ENCODE measurements at regions not wholly inside any gene's neighbourhood (a gene's known extent, or its start where the extent isn't known, plus 50 kb on each side); places are given as distances from the start of the nearest gene placed in this dataset.
"Not testable (repeated sequence)": the region's sequence is repeated elsewhere in the genome, so short reads cannot be mapped to it uniquely, and the experiment has no call there.

DNA sequence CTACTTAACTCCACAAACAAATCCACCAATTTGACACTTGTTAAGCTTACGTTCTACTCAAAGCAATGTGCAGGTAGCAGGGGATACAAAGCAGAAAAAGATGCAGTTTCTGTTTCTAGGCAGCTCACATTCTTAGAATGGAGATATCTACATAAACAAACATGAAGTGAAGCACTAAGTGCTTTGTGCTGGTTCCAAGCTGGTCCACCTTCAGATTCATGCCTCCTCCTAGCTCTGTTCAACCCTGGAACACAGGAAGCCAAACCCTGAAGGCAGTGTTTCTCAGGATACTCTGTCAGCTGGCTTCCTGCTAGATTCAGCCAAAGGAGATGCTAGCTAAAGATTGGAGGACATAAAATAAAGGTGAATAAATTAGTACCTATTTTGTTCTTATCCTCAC lies 55.3 kb upstream of the NOL4 start:
- no peak for FAIRE-seq
- DNase-seq (ENCODE audit: extremely low spot score, insufficient read length, low read depth) = no peak

DNA sequence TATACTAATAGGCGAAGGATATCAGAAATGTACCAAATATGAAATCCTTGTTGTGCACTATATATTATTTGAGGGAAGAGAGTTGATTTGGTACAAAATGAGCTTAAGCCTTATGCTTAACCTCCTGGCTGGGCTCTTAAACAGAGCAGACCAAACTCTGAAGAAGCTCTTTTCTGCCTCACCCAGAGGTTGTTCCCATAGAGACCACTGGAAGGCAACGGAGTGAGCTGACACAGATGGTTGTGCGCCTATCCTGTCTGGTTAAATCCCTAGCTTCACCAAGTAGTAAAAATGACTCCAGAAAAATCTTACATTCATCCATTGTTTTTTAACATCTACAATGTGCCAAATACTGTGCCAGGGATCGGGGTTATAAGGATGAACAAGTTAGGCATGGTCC lies 55.9 kb upstream of the NOL4 start:
- FAIRE-seq (no peak), DNase-seq (ENCODE audit: extremely low spot score, insufficient read length, low read depth) (no peak)

DNA sequence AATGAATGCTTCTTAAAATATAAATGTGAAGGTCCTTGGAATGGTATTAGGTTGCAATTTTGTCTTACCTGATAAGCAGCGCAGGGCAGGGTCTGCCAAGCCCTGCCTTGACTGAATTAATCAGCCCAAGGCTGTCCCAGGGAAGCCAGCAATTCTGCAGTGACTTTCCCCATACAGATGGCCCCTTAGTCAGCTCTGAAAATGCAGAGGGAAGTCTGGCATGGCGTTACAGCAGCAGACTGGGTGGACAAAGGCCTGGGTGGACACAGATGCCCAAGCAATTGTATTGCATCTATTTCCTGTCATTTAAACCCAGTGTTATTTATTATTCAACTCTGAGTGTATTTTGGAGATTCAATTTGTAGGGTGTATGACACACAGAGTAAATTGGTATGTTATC lies 56.6 kb upstream of the NOL4 start:
- no peak for FAIRE-seq
- no peak for DNase-seq (ENCODE audit: extremely low spot score, insufficient read length, low read depth)

DNA sequence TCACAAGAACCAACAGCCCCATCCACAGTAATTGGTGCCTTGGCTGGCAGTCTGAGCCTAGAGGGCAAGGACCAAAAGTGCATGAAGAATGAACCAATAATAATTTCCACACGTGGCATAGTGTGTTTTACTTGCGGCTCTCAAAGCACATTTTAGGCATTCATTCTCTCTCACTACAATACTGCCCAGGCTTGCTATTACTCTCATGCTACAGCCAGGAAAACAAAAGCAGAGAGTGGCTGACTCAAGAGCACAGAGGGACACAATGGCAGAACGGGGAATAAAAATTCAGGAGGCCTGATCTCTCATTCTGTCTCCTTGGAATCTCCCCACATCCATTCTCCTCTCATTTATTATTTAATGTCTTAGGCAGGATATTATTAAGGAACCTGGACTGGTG lies 57.0 kb upstream of the NOL4 start:
- DNase-seq (ENCODE audit: extremely low spot score, insufficient read length, low read depth) (no peak), FAIRE-seq (no peak)

DNA sequence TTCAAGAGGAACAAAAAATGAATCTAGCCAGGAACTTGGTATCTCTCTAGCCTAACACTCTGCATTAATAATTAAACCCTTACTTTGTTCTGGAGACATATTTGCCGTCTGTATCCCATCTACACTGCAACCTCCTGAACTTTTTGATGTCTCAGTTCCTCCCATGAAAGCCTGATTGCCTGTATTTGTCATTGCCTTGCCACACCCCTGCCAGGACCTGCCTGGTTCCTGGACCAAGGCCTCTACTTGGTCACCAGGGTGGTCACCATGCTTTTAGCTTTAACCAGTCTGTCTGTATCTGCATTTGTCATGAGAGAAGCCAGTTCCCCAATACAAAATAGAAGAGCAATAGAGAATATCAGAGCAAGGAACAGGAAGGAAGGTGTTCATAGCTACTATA lies 58.8 kb upstream of the NOL4 start:
- DNase-seq (ENCODE audit: extremely low spot score, insufficient read length, low read depth) = no peak
- no peak for FAIRE-seq

DNA sequence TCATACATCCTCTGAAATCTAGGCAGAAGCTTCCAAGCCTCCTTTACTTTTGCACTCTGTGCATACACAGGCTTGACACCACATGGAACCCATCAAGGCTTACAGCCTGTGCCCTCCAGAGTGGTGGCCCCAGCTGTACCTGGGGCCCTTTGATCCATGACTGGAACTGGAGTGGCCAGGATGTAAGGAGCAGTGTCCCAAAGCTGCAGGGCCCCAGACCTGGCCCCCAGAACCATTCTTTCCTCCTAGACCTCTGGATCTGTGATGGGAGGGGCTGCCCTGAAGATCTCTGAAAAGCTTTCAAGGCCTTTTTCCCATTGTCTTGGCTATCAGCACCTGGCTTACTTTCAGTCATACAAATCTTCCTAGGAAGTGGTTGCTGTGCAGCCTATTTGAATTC lies 63.1 kb upstream of the NOL4 start:
- DNase-seq (ENCODE audit: extremely low spot score, insufficient read length, low read depth) (no peak), FAIRE-seq (no peak)

DNA sequence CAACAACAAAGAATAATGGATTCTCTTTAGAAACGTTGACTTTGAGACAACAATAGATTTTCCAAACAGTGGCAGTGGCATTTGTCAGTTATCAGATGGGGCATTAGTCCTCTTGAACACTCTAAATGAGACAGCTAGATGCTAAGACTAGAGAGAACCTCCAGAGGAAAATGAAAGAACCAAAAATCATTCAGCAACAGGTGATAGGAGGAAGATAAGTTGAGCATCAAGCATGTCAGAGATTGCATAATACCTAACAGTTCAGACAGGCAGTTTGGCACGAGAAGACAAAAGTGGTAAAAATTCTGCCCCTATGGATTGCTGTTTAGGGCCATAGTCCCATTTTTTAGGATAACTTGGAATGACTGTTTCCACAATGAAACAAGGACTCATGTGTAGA lies 67.9 kb upstream of the NOL4 start:
- FAIRE-seq (no peak), DNase-seq (ENCODE audit: extremely low spot score, insufficient read length, low read depth) (no peak)

DNA sequence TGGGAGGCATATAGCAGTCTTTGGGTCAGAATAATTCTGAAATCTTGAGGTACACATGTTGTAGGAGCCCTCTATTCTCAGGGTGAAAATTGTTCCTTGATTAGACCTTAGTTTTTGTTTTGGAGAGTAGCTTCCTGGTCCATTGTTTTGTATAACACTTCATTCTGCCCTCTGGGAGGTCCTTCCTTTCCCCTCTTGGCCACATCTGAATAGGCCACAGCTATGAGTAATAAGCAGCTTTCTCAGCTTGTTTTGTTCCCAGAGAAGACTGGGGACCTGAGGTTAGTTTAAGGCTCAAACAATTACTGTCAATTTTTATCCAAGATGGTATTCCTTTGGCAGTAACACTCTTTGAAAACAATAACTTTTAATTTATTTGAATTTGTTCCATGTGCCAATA lies 72.6 kb upstream of the NOL4 start:
- no peak for FAIRE-seq
- DNase-seq (ENCODE audit: extremely low spot score, insufficient read length, low read depth) = no peak

DNA sequence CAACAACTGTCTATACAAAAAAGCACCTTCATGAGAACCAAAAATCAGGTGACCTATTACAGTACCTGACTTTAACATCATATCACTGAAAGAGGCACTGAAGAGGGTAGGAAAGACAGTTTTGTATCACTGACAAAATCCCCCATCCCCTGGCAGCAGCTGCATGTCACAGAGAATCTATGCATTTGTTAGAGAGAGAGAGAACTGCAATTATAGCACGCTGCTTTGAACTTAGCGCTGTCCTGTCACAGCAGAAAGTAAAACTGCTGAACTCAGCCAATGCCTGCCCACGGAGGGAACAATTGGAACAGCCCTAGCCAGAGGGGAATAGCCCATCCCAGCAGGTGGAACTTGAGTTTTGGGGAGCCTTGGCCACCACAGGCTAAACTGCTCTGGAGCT lies 75.1 kb upstream of the NOL4 start:
- FAIRE-seq = no peak
- no peak for DNase-seq (ENCODE audit: extremely low spot score, insufficient read length, low read depth)

DNA sequence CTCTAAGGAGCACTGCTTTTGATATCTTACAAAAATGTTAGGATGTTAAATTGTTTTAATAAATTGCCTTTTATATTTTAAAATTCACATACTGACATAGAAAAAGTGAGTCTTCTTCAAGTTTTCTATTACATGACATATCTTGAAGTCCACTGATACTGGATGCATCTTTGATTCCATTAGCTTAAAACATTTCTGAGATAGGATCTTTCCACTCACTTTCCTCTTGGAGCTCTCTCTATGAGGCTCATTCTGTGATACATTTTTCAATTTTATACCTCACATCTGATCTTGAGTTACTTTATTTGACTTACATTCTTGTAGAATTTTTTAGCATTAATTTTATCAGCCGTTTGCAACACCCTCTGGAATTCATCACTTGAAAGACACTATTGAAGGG lies 86.8 kb upstream of the NOL4 start:
- DNase-seq (ENCODE audit: extremely low spot score, insufficient read length, low read depth) (no peak), FAIRE-seq (no peak)

DNA sequence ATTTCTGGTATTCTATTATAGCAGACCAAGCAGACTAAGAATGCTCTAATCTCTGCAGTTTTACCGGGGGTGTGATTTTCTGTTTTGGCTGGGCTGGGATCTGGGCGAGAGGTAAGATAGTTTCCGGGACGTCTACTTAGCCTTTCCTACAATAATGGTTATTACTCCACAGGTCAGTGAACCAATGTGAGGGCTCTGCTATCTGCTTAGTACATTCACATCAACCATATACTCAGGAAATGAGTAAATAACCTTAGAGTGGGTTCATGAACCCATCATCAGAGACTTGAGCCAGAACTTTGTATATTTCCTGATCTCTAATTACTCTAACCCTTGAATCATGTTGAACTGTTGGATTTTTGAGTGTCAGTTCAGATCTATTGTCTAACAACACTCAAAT lies 90.1 kb upstream of the NOL4 start:
- no peak for DNase-seq (ENCODE audit: extremely low spot score, insufficient read length, low read depth)
- FAIRE-seq = no peak

DNA sequence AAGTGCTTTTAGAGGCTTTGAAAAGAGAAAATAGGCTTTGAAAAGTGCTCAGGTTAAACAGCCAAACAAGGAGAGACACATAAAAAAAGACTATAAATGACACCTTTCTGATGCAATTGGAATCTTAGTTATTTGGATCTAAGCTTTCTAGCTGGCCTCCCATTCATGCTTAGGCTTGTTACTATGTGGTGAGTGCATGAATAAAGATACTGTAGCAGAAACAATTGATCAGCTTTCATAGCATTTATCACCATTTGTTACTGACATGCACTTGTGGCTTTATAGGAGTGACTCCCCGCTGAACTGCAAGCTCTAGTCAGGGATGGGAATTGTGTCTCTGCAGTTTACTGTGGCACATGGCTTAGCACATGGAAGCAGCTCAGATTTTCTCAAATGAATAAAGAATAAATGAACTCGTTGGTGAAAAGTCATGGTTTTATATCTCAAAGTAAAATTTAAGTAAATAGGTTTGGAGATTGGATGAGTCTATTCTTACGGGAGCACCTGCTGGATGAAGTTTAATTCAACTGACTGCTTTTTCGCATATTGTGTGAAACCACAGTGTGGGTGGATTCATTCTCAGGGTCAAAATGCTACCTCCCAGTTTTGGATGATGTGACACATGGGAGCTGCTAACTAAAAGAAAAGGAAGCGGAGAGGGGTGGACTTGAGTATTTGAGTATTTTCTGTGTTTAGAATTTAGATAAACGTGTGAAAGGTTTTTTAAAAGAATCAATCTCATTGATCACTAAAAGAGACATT lies 91.1 kb upstream of the NOL4 start:
- no peak for DNase-seq (ENCODE audit: extremely low spot score, insufficient read length, low read depth)
- no peak for FAIRE-seq

DNA sequence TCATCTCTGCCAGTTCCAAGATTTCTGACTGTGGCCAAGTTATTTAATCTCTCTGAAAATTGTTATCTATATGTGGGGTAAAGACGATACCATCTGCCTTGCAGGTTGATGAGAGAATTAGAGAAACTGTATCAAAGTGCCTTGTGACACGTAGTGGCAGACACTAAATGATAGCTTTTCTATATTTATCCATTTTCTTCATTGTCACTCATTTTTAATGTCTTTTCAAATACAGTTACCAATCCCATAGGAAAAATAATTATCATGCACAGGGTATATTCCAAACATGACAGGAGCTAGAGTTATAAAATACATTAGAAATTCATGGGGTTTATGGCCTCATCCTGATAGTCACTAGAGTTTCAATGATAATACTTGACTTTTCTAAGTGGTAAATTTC lies 95.6 kb upstream of the NOL4 start:
- FAIRE-seq (no peak), DNase-seq (ENCODE audit: extremely low spot score, insufficient read length, low read depth) (no peak)

DNA sequence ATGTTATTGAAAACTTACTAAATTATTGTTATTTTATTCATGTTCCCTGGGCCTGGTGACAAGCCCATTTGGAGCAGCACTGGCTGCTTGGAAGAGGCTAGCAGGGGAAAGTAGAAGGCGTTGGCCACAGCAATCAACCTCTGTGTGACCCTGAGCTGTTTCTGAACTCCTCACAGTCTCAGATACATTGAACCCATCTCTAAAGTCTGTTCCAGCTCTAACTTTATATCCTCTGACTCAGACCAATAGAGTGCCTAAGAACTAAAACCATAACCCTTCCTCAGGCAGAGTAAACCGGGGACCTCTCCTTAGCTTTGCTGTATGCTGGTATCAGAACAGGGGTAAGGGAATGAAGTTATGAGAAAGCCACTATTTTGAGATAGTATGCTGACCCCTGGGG lies 96.4 kb upstream of the NOL4 start:
- FAIRE-seq (peak; percentile 41), DNase-seq (ENCODE audit: extremely low spot score, insufficient read length, low read depth) (no peak)

DNA sequence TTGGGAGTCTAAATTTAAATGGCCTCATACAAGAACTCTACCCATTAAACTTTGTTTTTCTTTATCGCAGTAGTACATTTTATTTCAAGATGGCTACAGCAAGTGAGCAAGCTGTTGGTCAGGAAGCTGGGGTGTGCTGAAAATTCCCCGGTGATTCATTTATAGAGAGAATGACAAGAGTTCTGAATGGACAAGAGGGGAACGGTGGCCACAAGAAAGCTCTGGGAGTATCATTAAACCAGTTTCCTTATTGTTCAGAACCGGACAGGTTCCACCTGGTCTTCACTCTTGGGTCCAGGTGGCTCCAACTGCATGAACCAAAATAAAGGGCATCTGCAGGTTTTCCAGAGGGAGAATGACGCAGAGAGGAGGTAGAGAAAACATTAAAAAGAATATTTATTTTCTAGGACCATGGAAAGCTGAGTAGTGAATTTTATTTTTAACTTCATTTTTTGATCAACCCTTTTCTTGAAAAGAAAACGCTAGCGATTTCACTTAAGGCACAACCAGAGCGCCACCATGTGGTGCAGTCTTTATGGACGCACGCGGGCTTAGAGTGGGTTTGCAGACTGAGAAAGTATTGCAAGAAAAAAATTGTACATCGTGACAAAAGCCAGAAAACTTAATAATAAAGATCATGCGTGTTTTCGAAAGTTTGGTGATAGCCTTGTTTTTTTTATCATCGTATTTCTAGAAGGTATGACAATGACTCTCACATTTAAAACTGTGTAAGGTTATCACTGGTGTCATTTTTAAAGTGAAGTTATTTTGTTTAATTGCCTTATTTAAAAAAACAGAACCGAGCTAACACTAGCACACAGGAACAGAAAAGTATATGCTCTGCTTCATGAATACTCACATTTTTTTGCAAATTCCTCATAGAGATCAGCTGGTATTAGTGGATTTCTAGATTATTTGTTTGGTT lies 97.9 kb upstream of the NOL4 start:
- FAIRE-seq = peak; percentile 69
- DNase-seq (ENCODE audit: extremely low spot score, insufficient read length, low read depth) = no peak

DNA sequence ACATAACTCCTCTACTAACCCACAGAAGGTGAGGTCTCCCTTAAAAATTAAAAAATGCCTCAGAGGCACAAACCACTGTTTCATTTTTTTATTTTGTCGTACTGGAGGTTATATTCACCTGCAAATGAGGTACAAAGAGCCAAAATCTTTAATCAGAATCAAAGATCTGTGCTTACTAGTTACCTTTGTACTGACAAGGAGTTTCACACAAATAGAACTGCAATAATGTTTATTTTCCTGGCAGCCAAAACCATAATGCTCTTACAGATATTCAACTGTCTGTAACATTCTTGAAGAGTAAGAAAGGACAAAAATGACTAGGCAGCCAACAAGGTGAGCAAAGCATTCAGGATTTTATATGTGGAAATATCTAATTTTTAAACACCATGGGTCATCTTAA lies 105.1 kb upstream of the NOL4 start:
- no peak for FAIRE-seq
- DNase-seq (ENCODE audit: extremely low spot score, insufficient read length, low read depth) = no peak

DNA sequence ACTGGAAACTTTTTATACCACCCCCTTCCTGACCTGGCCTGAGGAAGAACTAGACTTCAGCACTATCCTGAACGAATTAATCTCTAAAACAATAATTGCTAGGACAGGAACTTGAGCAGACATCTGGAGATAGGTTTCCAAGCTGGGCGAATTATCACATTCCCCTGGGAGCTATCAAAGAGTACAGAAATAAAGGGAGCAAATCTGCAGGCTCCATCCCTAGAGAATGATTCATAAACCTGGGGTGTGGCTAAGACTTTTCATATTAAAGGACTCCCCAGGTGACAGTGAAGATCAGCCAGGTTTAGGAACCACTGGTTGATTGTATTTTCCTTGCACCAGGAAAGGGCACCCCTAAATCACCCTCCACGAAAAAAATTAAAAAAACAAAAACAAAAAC lies 105.6 kb upstream of the NOL4 start:
- FAIRE-seq (no peak), DNase-seq (ENCODE audit: extremely low spot score, insufficient read length, low read depth) (no peak)

DNA sequence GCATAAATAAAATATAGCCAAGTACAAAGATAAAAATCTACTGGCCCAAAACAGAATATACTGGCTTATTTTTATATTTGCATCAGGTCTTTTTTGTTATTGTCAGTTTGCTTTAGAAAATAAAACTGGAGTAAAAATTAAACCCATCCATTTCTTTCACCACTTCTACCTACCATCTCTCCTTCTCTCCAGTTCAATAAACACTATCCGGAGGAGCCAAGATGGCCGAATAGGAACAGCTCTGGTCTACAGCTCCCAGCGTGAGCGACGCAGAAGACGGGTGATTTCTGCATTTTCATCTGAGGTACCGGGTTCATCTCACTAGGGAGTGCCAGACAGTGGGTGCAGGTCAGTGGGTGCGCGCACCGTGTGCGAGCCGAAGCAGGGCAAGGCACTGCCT lies 106.2 kb upstream of the NOL4 start:
- not testable (repeated sequence) for DNase-seq (ENCODE audit: extremely low spot score, insufficient read length, low read depth); FAIRE-seq

DNA sequence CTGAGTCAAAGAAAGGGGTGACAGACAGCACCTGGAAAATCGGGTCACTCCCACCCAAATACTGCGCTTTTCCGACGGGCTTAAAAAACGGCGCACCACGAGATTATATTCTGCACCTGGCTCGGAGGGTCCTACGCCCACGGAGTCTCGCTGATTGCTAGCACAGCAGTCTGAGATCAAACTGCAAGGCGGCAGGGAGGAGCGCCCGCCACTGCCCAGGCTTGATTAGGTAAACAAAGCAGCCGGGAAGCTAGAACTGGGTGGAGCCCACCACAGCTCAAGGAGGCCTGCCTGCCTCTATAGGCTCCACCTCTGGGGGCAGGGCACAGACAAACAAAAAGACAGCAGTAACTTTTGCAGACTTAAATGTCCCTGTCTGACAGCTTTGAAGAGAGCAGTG lies 106.6 kb upstream of the NOL4 start:
- not testable (repeated sequence) for FAIRE-seq; DNase-seq (ENCODE audit: extremely low spot score, insufficient read length, low read depth)

DNA sequence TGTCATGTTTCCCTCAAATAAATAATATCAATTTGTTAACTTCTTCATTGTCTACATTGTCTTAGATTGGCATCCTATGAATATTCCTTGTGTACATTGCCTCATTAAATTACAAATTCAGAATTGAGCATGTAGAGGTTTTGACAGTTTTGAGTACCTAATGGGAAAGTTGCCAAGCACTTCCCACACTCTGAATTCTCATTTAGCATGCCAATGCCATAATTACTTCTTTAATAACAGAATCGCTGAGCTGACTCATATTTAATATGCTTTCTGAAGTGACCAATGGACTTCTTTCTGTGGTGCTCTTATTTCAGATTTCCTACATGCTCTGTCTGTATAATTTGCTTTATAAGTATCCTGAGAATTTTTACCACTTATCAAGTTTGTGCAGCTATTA lies 114.4 kb upstream of the NOL4 start:
- FAIRE-seq = no peak
- DNase-seq (ENCODE audit: extremely low spot score, insufficient read length, low read depth) = no peak

DNA sequence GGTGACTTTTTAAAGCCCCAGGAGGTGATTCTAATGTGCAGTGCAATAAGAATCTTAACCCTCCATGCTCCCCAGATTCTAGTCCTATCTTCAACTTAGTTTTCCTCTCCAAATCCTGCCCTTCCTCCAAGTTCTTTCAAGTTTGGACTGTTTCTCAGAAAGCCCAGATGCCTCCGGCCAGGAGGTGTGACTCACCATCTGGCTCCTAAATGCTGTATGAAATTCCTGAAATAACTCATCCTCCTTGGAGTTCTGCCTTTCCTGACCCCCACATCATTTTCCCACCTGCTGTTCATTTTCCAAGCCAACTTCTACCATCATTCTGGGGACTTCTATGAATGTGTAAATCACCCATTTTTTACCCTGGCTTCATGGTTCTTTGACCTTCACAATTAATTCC lies 118.2 kb upstream of the NOL4 start:
- DNase-seq (ENCODE audit: extremely low spot score, insufficient read length, low read depth) (no peak), FAIRE-seq (no peak)

DNA sequence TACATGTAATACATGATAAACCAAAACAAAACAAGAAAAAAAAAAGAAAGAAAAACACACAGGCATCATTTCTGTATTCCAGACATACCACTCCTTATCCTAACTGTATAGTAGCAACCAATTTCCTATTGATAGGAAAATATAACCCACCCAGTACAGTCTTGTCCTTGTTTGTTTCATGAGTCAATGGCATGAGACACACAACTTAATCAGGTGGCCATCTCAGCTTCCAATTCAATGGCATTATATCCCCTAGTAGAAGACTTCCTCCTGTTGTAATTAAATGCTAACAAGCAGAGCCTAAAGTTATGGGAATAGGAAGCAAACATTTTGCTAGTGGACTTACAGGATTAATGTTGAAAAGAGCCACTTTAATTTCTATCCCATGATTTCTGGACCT lies 121.0 kb upstream of the NOL4 start:
- FAIRE-seq (no peak), DNase-seq (ENCODE audit: extremely low spot score, insufficient read length, low read depth) (no peak)

Data from GM18507 (cell line).